ENCODE measurements at regions not wholly inside any gene's neighbourhood (a gene's known extent, or its start where the extent isn't known, plus 50 kb on each side); places are given as distances from the start of the nearest gene placed in this dataset.

GRCh38 chr2:120498576-120499394 is 152.8 kb downstream of the INHBB start:
- intact Hi-C loops (cut with DNase I), result no loop called here
- DNase-seq, result no peak
- Histone ChIP-seq H3K4me3 (no peak overlapping the region), H3K27me3 (peaks cover 0 to 21% (median 0%) of the 10 kb centered on the region in 4 donors), H3K9me3 (no peaks in the 10 kb centered on the region), H3K36me3 (no peaks in the 10 kb centered on the region), H3K4me1 (no peaks in the 10 kb centered on the region), H3K27ac (no peak overlapping the region)
- WGBS, 2 donors, result 62 to 76% methylated on average over 6 to 10 of the region's 13 CpGs
- TF ChIP-seq POLR2A (IDR thresholded peaks at IDR 0.05) (no peak), CTCF (IDR thresholded peaks at IDR 0.05) (no peak)

- H3K9me3 ChIP-seq, result no peaks in the 10 kb centered on the region
- no peaks in the 10 kb centered on the region for H3K4me1 ChIP-seq
- peaks cover 0 to 21% (median 0%) of the 10 kb centered on the region in 4 donors for H3K27me3 ChIP-seq
- H3K36me3 ChIP-seq, result no peaks in the 10 kb centered on the region
- no peak overlapping the region for H3K4me3 ChIP-seq
- H3K27ac ChIP-seq, result no peak overlapping the region
- WGBS, 2 donors, result 77 to 78% methylated on average over 11 of the region's 13 CpGs
- intact Hi-C loops (cut with DNase I), result no loop called here
- DNase-seq, result no peak
- no peak for TF ChIP-seq POLR2A (IDR thresholded peaks at IDR 0.05)
- TF ChIP-seq CTCF (IDR thresholded peaks at IDR 0.05), result no peak
Measured at GRCh38 chr2:120499784-120500495, 154.0 kb downstream of the INHBB start.

GRCh38 chr2:120501591-120501990 is 155.7 kb downstream of the INHBB start:
- H3K4me3 ChIP-seq, result no peak overlapping the region
- intact Hi-C loops (cut with DNase I), result no loop called here
- no peaks in the 10 kb centered on the region for H3K4me1 ChIP-seq
- no peaks in the 10 kb centered on the region for H3K9me3 ChIP-seq
- 69 to 75% methylated on average over 2 to 8 of the region's 8 CpGs for WGBS, 2 donors
- no peak overlapping the region for H3K27ac ChIP-seq
- H3K27me3 ChIP-seq, result peaks cover 0 to 21% (median 0%) of the 10 kb centered on the region in 4 donors
- no peak for DNase-seq
- no peak for TF ChIP-seq POLR2A (IDR thresholded peaks at IDR 0.05)
- no peak for TF ChIP-seq CTCF (IDR thresholded peaks at IDR 0.05)
- no peaks in the 10 kb centered on the region for H3K36me3 ChIP-seq

- TF ChIP-seq CTCF (IDR thresholded peaks at IDR 0.05) (no peak), POLR2A (IDR thresholded peaks at IDR 0.05) (no peak)
Measured at GRCh38 chr2:120502357-120502756, 156.4 kb downstream of the INHBB start.

GRCh38 chr2:120502761-120503160 is 156.8 kb downstream of the INHBB start:
- intact Hi-C loops (cut with DNase I), result no loop called here
- WGBS, 2 donors, result 85 to 89% methylated on average over 2 of the region's 2 CpGs
- no peak for DNase-seq
- Histone ChIP-seq H3K4me3 (no peak overlapping the region), H3K9me3 (no peaks in the 10 kb centered on the region), H3K27me3 (peaks cover 0 to 20% (median 0%) of the 10 kb centered on the region in 4 donors), H3K36me3 (no peaks in the 10 kb centered on the region), H3K4me1 (no peaks in the 10 kb centered on the region), H3K27ac (no peak overlapping the region)
- TF ChIP-seq CTCF (IDR thresholded peaks at IDR 0.05) (no peak), POLR2A (IDR thresholded peaks at IDR 0.05) (no peak)

More at GRCh38 chr2:120502357-120502756, 156.4 kb downstream of the INHBB start:
- Histone ChIP-seq H3K4me3 (no peak overlapping the region), H3K9me3 (no peaks in the 10 kb centered on the region), H3K27ac (no peak overlapping the region), H3K27me3 (peaks cover 0 to 20% (median 0%) of the 10 kb centered on the region in 4 donors), H3K36me3 (no peaks in the 10 kb centered on the region), H3K4me1 (no peaks in the 10 kb centered on the region)
- WGBS, 2 donors, result 65 to 75% methylated on average over 5 to 6 of the region's 6 CpGs
- intact Hi-C loops (cut with DNase I), result no loop called here
- DNase-seq, result no peak

Data from esophagus squamous epithelium (tissue), 5 donors.